H1 (cell line): ENCODE measurements at regions not wholly inside any gene's neighbourhood (a gene's known extent, or its start where the extent isn't known, plus 50 kb on each side); places are given as distances from the start of the nearest gene placed in this dataset.

ENCODE experiments used
- HDAC2 ChIP-seq, 2 experiments: fragments of 300-600 bp in 1 of 2; sonication (generic) in 1 of 2; IDR thresholded peaks; 2 replicates each; pipeline ENCODE4 v1.6.1; 2011 to 2012; ENCODE audit warnings: low read depth in 2 of 2, low read length in 2 of 2, mild to moderate bottlenecking in 2 of 2, moderate library complexity in 2 of 2, borderline replicate concordance in 1 of 2, inconsistent platforms in 1 of 2
- JUN ChIP-seq: IDR thresholded peaks from 2 replicates; pipeline ENCODE4 v1.6.1; 2011; ENCODE audit warnings: low read depth, mild to moderate bottlenecking, improper control_type of control experiment, low read length
- PHF8 ChIP-seq: fragments of 200-600 bp; sonication (generic); conservative IDR thresholded peaks from 2 replicates; pipeline ENCODE4 v1.7.1; 2012; ENCODE audit warnings: low read depth, mild to moderate bottlenecking, inconsistent platforms, low read length, moderate library complexity
- SP2 ChIP-seq: IDR thresholded peaks from 2 replicates; pipeline ENCODE4 v1.6.1; 2012; ENCODE audit warnings: mild to moderate bottlenecking, low read length, inconsistent platforms

DNA sequence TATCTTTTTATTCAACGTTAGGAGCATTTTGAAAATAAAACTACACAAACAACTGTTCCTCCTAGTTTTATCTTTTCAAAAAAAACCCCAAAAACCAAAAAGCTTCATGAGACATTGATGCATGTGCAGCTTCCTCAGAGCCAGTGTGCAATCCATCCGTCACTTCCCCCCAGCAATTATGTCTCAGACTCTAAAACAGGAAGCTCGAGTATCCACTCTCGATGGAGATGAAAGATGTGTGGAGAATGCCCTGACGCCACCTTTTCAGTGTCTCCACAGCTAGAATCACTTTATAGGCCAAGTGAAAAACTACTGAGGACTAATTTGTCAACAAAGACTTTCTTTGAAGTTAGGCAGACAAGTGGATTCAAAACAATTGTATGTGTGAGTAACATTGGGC is 408.9 kb upstream of the SMARCA2 start (continued):
- TF ChIP-seq SP2, result no peak
- no peak for TF ChIP-seq PHF8
- TF ChIP-seq HDAC2 (IDR thresholded peaks at IDR 0.05; ENCODE audit: borderline replicate concordance in 1 of 2, low read depth in 2 of 2, low read length in 2 of 2), result no peak
- TF ChIP-seq JUN, result no peak
